HG02759 (cell line): ENCODE measurements at regions not wholly inside any gene's neighbourhood (a gene's known extent, or its start where the extent isn't known, plus 50 kb on each side); places are given as distances from the start of the nearest gene placed in this dataset.

Source experiments
- ATAC-seq: cut with Tn5 transposase; IDR thresholded peaks from one replicate; pipeline ENCODE4 v1.9.1; 2021; ENCODE audit warnings: mild to moderate bottlenecking, moderate library complexity; ENCODE audit not compliant: unreplicated experiment

DNA sequence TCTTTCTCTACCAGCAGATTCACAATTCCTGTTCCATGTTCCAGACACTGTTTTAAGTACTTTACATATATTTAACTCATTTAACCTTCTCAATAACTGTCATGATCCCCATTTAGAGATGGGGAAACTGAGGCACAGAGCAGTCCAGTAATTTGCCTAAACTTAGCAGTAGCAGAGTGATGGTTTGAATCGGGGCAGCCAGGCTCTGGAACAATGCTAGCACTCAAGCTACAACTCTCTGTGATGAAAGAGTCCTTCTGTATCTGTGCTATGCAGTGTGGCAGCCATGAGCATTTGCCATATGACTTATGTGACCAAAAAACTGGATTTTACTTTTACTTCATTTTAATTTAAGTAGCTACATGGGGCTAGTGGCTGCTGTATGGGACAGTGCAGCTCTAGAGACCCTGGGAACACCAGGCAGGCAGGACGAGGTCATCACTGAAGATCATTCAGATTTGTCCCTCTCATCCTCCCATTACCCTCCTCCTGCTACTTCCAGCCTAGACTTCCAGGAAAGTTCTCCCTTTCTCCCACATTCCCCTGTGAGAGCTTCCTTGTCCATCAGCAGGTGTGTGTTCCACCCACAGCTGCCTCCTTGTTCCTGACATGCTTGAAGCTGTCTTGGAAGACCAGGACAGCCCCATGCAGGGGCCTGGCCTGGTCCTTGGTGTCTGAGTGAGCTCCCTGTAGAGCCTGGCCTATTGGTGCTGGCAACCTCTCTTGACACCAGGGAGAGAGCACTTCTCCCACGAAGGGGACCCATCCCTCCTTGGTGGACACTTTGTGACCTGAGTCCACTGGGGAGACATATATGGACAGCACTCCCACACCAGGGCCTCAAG is 157.0 kb downstream of the MRPL14 start:
- ATAC-seq = no peak

DNA sequence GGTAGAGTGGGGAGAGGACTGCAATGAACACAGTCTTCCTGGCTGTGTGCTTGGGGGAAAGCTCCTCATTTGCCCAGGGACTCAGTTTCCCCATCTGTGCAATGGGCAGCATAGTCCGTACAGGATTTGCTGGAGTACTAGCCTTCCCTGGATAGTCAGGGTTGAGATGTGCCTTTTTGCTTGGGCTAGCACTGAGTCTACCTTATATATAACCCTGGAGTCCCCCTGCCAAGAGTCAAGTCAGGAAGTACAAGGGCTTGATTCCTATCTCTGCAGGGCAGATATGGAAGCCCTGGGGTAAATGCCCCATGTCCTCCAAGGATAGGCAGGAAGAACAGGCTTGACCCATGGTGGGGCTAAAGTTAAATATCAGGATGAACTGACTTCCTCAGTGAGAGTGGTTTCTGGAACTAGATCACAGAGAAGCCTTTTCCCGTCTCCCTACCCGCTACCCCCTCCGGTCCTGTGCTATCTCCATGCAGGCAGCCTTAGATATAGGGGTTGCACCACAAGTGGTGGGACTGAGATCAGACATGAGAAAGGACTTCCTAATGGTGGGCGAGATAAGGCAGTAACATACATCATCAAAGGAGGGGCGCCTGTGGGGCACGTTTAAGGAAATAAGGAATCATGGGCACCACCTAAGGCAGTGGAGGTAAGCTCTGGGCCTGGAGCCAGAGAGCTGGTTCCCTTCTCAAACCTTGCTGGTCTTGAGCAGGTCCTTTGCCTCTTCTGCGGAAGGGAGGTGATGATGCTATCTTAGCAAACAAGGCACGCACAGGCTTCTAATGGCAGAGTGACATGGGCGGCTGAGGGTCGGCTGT is 157.9 kb downstream of the MRPL14 start:
- no peak for ATAC-seq

DNA sequence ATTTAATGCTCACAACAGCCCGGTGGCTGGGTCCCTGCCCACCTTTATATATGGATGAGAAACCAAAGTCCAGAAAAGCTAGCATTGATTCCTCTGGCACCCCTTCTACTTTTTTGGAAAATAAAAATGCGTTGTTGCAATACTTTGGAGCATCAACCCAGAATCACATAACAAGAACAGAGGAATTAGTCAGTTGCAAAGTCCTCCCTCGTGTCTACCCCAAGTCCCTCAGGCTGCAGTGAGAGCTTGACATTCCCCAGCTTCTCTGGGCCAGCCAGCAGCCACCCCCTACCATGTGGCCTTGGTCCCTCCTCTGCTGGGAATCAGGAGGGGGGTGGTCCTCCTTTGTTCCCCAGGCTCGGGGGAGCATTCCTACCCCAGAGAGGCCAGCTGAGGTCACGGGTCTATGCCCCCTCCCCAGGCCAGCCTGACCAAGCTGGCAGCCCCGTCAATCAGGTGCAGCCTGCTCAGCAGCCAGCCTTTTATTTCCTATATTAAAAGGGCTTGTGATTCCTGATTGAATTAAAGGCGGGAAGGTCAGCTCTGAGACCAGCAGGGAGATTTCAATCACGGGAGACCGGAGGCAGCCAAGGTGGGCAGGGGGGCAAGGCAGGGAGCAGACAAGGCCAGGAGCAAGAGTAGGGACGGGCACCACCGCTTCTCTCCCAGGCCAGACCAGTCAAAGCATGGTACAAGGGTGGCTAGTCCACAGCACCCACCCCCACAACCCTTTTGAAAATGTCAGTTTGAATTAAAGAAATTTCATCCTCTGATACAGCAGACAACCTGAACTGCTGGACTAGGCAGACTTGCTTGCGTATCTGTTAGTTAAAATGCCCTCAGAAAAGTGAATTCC is 158.9 kb downstream of the MRPL14 start:
- ATAC-seq = no peak

DNA sequence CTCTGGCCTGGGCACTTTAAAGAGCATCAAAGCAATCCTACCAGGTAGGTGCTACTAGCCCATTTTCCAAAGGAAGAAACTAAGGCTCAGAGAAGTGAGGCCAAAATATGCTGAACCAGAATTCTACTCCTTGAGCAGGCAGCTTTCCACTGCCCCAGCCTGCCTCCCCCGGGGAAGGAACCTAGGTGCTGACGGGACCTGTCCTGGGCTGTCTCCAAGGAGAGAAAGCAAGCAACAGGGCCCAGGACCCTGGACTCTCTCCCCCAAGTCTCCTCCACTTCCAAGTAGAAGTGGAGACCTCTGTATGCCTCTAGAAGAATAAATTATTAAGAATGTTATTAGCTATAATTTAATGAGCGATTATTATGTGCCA is 159.5 kb downstream of the MRPL14 start:
- no peak for ATAC-seq

DNA sequence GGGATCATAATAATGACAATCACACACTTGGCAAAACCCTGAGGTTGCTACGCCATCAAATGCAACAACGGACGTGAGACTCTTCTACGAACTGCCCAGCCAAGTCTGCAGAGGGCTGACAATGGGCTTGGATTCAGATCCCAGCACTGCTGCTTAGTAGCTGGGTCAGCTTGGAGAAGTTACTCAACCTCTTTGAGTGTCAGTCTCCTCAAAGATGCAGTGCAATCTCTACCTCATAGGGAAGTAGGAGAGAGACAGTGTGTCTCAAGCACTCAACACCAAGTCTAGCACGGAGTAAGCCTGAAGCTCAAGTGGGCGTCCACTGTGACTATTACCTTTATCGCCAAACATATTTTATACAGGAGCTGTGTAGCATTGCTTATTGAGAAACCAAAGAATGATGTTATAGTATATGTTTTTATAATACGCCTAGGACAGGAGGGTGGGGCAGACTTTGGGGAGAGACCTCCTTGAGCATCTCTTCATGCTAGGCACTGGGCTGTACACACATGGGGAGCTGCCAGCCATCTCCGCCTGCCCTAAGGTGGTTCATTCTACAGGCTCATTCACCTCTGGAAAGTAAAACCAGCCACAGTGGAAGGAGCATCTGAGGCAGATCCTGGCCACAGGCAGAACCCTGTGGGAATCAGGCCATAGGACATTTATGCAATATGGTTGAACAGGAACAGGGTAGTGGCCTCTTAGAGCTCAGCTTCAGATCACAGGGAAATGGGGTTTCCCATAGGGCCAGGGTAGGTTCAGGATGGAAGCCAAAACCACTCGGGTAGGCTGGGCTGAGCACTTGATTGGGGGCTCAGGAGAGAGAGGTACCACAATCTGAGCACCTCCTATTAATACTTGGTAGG is 160.2 kb downstream of the MRPL14 start:
- ATAC-seq = no peak

DNA sequence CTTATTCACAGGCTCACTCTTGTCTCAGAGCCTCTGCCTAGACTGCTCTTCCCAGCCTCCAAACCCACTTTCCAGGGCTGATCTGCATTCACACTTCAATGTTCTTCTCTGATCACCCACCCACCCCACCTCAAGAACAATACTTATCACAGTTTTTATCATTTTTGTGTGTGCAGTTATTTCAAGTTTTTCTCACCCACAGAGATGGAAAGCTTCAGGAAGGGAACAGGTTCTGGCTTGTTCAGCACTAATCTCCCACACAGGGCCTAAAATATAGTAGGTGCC is 160.9 kb downstream of the MRPL14 start:
- no peak for ATAC-seq

DNA sequence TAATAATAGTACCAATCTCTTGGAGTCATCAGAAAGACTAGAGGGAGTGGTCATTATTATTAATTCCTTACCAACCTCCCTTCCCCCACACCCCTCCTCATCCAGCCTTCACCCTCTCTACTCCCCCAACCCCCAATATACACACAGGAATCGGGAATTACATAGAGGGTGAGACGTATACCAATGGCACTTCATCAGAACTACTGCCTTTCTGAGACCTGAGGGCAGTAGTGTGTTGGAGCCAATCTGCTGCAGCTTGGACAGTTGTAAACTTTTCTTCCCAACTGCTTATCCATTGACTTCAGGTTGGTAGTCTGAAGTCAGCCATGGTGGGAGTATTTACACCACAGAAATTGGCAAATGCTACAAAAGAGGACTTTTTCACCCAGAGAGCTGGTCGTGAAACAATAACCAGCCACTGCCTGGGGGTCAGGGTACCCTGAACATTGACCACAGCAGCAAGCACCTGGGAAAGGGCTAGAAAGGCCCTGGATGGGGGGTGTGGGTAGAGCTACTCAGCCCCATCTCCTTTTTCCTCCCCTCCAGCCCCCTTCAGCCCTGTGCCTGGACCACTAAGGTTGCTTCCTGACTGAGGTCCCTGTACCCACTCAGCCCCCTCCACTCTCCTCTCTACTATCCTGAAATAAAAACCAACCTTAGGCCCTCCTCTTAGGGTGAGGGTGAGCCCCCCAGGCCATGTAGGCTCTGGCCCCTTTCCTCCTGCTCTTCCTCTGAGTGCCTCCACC is 161.5 kb downstream of the MRPL14 start:
- no peak for ATAC-seq

DNA sequence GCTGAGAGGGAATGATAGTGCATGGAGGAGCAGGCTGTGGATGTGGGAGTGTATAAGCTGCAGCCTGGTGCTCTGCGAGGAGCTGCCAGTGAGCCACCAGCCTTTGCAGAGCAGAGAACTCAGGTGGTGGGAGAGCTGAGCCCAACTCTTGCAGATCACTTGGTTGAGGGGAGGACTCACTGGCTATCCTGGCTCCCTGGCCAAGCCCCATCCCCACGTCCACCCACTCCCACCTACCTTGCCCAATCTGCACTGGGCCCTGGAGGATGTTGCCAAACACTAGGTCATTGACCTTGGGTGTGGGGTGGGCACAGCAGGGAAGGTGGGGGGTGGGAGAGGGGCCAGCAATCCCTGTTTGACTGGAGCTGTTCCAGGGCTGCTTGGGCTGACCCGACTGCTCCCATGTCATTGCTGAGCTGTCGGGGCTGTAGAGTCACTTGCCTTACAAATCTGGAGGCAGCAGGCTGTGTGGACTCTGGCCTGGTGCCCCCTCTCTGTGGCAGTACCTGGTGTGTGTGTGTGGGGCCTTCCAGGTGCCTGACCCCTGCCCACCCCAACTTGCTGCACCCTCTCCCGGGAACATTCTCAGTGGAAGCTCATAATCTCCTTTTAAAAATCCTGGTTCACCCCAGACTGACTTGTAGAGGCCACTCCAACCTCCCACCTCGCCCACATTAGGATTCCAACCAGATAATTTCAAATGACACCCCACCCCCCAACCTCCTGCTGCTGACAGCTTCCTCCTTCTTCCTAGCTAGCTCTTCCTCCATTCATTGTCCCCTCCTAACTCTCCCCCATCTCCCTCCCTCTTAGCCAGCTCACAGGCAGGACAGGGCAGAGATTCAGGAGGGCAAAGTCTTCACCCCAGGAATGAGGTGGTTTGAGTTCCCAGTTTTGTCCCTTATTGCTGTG is 162.3 kb downstream of the MRPL14 start:
- ATAC-seq = no peak

DNA sequence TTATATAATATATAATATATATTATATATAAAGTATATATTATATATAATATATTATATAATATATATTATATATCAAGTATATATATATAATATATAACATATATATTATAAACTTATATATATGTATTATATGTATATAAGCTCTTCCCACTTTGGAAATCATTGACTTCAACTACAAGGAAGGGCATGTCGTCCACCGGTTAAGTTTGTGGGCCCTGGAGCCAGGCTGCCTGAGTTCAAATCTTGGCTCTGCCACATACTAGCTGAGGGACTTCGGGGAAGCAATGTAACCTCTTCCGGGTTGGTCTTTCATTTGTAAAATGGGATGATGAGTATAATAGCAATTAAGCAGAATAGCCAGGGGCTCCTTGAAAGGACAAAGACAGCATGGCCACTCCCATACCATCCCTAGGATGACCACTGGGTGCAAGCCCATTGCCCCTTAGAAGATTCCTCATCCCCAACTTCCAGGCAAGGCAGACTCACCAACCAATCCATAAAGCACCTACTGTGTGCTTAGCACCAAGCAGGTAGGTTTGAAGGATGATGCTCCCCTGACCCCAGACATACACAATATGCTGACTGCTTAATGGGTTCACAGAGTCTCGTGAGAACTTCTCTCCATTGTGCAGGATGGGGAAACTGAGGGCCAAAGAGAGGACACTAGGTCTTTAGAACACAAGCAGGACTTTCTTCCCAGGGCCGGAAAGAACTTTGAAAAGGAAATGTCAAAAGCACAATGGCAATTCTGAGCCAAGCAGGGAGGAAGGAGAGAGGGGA is 163.2 kb downstream of the MRPL14 start:
- no peak for ATAC-seq

DNA sequence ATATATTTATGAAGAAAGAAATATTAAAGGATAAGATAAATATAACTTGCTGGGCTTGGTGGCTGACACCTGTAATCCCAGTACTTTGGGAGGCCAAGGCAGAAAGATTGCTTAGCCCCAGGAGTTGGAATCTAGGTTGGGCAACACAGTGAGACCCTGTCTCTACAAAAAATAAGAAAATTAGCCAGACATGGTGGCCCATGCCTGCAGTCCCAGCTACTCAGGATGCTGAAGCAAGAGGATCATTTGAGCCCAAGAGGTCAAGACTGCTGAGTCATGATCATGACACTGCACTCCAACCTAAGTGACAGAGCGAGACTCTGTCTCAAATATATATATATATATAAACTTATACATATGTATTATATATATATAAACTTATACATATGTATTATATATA is 164.0 kb downstream of the MRPL14 start:
- no peak for ATAC-seq

DNA sequence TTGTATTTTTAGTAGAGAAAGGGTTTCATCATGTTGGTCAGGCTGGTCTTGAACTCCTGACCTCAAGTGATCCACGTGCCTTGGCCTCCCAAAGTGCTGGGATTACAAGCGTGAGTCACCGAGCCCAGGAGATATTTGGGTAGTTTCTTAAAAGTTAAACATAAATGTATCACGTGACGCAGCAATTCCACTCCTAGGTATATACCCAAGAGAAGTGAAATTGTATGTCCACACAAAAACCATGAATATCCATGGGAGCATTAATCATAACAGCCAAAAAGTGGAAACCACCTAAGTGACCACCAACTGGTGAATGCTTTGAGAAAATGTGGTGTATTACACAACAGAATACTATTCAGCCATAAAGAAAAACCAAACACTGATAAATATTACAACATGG is 164.8 kb downstream of the MRPL14 start:
- no peak for ATAC-seq

DNA sequence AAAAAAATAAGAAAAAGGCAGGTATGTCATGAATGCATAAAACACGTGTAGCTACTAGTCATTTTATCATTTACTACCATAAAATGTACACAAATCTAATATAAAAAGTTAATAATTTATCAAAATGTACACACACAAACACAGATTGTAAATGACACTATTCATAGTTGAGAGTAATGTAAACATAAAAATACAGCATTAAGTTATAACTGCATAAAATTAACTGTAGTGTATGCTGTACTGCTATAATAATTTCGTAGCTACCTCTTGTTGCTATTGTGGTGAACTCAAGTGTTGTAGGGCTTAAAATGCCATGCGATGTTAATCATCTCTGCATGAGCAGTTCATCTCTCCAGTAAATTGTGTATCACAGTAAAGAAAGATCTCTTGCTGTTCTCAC is 170.0 kb downstream of the MRPL14 start:
- ATAC-seq = no peak

DNA sequence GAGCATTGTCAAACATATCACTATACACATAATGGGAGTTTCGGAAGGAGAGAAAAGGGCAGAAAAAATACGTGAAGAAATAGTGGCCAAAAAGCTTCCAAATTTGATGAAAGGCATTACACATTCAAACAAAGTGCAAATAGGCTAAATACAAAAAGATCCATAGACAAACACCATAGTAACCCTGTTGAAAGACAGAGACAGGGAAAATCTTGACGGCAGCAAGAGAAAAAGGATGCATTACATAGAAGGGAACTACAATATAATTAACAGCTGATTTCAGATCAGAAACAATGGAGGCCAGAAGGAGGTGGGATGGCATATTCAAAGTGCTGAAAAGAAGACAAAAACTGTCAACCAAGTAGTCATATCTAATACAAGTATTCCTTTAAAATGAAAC is 170.8 kb downstream of the MRPL14 start:
- ATAC-seq = no peak

DNA sequence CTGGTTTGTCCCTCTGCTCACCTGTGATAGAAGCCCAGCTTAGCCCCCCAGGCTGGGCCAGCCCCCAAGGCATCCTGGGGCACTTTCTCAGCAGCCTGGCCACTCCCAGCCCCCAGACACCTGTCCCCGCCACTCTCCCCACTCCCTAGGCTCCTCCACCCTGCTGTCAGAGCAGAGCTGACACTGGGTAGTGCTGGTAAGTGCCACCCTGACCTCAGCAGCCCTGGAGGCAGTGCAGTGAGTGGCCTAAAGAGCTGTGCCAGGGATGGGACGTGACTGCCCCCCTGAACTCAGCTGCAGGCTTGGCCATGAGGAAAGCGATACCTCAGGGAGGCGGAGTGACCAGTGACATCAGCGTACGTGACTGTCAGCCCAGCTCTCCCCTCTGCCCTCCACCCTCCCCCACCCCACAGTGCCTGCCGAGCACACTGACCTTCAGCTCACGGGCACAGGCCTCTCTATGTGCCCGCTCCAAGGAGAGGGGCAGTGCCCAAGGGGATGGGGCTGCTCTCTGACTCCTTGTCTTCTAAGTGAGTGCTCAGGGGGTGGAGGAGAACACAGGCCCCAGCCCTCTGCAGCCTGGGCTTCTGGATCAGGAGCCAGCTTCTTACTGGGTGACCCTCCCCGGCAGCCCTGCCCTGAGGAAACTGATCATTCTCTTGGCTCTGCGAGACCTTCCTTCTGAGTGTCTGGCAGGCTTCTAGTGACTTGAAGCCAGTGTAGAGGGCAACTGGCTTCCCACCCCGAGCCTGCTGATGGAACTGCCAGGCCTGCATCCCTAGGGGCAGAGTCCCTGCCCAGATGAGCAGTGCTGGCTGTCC is 172.7 kb downstream of the MRPL14 start:
- ATAC-seq = no peak

DNA sequence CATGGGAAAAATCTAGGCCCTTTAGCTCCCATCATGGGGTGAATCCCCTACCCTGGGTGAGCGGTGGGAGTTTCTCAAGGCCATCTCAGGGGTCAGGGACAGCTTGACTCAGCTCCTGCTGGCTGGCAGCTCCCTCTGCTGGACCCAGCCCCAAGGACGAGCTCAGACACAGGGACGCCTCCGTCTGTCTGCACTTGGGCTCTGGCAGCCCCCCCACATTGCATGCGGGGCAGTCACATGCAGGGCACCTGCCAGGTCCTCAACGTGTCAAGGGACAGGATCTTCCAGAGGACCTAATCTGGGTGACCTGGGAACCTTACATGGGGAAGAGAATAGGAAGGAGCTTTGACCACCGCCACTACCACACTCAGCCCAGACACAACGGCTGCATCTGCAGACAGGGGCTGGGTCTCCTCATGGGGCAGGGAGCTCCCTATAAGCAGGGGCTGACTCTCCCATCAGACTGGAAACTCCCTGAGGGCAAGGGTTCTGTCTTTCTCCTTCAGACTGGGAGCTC is 173.4 kb downstream of the MRPL14 start:
- ATAC-seq = no peak

DNA sequence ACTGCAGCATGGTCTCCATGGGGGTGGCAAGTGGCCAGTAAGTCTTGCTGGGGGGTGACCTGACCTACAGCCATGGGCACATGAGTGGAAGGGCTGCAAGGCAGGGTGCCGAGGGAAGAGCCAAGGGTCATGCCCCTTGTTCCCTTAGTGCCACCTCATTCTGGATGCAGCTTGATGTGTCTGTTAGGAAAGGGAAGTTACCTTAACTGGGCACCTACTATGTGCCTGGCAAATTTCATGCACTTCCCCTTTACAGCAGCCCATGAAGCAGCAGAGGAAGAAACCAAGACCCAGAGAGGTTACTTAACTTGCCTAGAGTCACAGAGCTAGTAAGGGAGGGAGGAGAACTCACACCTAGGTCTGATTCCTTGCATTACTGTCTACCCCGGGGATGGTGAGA is 174.0 kb downstream of the MRPL14 start:
- no peak for ATAC-seq

DNA sequence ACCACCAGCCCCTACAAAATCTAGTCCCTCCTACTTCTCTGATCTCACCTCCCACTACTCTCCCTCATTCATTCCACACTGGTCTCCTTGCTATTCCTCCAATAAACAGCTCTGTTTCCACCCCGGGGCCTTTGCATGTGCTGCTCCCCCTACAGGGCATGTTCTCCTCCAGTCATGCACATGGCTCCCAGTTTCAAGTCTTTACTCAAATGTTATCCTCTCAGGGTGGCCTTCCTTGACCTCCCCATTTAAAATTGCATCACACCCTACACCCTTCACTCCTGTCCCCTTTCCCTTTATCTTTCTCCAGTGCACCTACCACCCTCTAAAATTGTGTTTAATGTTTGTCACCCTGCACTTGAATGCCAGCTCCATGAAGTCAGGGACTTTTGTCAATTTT is 174.5 kb downstream of the MRPL14 start:
- no peak for ATAC-seq
